AG10803 (cell line): ENCODE measurements at regions not wholly inside any gene's neighbourhood (a gene's known extent, or its start where the extent isn't known, plus 50 kb on each side); places are given as distances from the start of the nearest gene placed in this dataset.
"Not testable (repeated sequence)": the region's sequence is repeated elsewhere in the genome, so short reads cannot be mapped to it uniquely, and the experiment has no call there.

Experiments
- DNase-seq: peaks from one replicate; pipeline ENCODE4 v3.0.0; 2010; ENCODE audit warnings: low read depth
- H3K4me3 ChIP-seq: 2 replicates; pipeline ENCODE4 v1.5.1; 2011; ENCODE audit warnings: mild to moderate bottlenecking, low read length, control low read depth
- CTCF ChIP-seq: conservative IDR thresholded peaks from 2 replicates; pipeline ENCODE4 v1.5.1; 2011; ENCODE audit warnings: mild to moderate bottlenecking, low read length, control low read depth, inconsistent platforms

GRCh38 chr5:135169753-135170152, 135.7 kb upstream of the PITX1 start:
- no peak overlapping the region for H3K4me3 ChIP-seq
- DNase-seq = no peak
- TF ChIP-seq CTCF = no peak

DNA sequence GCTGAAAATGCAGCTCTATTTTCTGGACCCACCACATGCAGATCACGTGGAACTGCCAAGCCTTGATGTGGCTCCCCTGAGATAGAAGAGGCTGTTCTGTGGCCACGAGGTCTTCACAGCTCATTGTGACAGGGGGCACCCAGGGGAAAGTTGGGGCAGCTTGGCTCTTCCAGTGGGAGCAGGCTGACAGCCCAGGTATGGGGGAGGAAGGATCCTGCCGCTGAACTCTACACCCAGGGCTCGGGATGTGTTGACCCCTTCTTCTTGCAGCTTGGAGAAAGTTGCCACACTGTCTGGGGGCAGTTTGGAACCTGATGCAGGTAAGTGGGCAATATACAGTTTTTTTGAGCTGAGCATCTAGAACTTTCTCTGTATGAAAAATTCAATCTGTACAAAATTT, 133.6 kb upstream of the PITX1 start:
- H3K4me3 ChIP-seq = no peak overlapping the region
- DNase-seq = no peak
- TF ChIP-seq CTCF = no peak

GRCh38 chr5:135164873-135165614, 131.0 kb upstream of the PITX1 start:
- DNase-seq = not testable (repeated sequence)

DNA sequence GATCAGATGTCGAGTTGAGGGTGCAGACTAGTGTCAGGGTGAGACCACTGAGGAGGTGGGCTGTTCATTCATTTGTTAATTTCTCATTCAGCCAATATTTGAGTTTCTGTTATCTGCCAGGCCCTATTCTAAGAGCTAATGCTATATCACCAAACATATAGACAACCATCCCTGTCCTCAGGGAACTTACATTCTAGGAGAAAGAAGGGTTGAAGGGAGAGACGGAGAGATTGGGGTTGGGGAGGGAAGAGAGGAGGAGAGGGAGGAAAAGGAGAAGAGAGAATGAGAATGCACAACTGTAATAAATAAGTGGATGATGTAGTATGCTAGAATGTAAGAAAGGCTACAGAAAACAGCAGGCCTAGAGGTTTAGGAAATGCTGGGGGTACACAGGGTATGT, 129.9 kb upstream of the PITX1 start:
- no peak for DNase-seq
- TF ChIP-seq CTCF = no peak
- H3K4me3 ChIP-seq = no peak overlapping the region

More at GRCh38 chr5:135164873-135165614, 131.0 kb upstream of the PITX1 start:
- not testable (repeated sequence) for H3K4me3 ChIP-seq

DNA sequence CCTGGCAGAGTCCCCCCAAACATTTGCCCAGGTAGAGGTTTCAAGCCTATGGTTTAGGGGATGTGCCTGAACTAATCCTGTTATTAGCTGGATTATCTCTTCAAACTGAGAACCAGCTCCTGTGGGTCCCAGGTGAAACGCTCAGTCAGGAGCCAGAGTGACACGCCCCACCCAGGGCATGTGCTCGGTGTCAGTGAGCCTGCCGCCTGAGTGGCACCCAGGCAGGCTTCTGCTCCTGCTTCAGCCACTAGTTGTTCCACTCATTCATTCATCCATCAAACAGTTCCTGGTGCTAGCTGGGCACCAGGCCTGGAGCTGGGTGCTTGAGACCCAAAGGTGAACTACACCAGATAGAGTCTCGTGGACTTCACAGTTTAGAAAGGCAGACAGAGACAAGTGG, 129.4 kb upstream of the PITX1 start:
- TF ChIP-seq CTCF = no peak
- H3K4me3 ChIP-seq = no peak overlapping the region
- DNase-seq = no peak

- DNase-seq = no peak
These were observed 128.7 kb upstream of the PITX1 start for GRCh38 chr5:135162661-135163265.

GRCh38 chr5:135161221-135161620, 127.2 kb upstream of the PITX1 start:
- no peak for TF ChIP-seq CTCF
- DNase-seq = no peak
- H3K4me3 ChIP-seq = no peak overlapping the region

More at GRCh38 chr5:135162661-135163265, 128.7 kb upstream of the PITX1 start:
- no peak overlapping the region for H3K4me3 ChIP-seq
- peak; percentile 29 for TF ChIP-seq CTCF
